Fibroblast of villous mesenchyme (primary cell): ENCODE measurements at regions not wholly inside any gene's neighbourhood (a gene's known extent, or its start where the extent isn't known, plus 50 kb on each side); places are given as distances from the start of the nearest gene placed in this dataset.
"Not testable (repeated sequence)": the region's sequence is repeated elsewhere in the genome, so short reads cannot be mapped to it uniquely, and the experiment has no call there.

Experiments
- DNase-seq: peaks from one replicate; pipeline ENCODE4 v3.0.0-alpha.2; 2010; ENCODE audit warnings: low read depth
- H3K4me3 ChIP-seq: 2 replicates; pipeline ENCODE4 v1.5.1; 2011; ENCODE audit warnings: low read depth, mild to moderate bottlenecking, low read length
- TF ChIP-seq, protein P1 (sequence below): IDR thresholded peaks from 2 replicates; pipeline ENCODE4 v1.5.1; 2012; ENCODE audit warnings: low read depth, mild to moderate bottlenecking, low read length; ENCODE audit not compliant: insufficient read depth

DNA sequence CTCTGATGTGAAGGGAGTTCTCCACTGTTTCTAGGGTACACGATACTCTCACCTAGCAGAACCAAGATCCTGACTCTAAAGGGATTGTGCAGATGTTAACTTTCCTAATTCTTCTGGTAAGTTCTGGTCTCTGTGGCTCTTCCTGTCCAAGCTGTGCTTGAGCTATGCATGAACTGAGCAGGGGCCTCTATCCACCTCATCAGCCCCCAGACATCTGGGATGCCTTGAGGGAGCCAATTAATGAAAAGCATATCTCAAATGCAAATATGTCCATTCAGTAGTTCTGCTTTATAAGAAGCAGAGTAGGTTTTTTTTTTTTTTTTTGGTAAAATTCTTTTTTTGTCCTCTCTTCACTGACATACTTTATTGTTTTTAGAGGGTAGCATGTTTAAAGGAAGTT, 89.6 kb downstream of the POLR2M start:
- no peak for DNase-seq
- TF ChIP-seq, protein P1, sequence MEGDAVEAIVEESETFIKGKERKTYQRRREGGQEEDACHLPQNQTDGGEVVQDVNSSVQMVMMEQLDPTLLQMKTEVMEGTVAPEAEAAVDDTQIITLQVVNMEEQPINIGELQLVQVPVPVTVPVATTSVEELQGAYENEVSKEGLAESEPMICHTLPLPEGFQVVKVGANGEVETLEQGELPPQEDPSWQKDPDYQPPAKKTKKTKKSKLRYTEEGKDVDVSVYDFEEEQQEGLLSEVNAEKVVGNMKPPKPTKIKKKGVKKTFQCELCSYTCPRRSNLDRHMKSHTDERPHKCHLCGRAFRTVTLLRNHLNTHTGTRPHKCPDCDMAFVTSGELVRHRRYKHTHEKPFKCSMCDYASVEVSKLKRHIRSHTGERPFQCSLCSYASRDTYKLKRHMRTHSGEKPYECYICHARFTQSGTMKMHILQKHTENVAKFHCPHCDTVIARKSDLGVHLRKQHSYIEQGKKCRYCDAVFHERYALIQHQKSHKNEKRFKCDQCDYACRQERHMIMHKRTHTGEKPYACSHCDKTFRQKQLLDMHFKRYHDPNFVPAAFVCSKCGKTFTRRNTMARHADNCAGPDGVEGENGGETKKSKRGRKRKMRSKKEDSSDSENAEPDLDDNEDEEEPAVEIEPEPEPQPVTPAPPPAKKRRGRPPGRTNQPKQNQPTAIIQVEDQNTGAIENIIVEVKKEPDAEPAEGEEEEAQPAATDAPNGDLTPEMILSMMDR, result no peak
- H3K4me3 ChIP-seq, result no peak overlapping the region

DNA sequence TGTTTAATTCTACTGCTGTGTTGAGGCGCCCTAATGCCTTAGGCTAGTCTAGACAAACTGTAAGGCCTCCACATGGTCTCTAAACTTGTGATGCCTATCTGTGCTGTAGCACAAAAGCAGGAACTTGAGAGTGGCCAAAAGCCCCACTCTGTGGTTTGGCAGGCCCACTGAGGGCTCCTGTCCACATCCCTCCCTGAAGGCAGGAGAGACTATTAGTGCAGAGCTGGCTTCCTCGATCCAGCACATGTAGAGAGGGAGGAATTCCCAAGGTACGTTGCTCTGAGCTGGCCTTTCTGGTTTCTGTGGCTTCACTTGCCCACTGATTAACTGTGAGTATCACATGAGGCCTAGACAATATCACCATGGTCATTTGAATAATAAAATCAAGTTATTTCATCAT, 90.6 kb downstream of the POLR2M start:
- TF ChIP-seq, protein P1, result no peak
- no peak overlapping the region for H3K4me3 ChIP-seq
- no peak for DNase-seq

DNA sequence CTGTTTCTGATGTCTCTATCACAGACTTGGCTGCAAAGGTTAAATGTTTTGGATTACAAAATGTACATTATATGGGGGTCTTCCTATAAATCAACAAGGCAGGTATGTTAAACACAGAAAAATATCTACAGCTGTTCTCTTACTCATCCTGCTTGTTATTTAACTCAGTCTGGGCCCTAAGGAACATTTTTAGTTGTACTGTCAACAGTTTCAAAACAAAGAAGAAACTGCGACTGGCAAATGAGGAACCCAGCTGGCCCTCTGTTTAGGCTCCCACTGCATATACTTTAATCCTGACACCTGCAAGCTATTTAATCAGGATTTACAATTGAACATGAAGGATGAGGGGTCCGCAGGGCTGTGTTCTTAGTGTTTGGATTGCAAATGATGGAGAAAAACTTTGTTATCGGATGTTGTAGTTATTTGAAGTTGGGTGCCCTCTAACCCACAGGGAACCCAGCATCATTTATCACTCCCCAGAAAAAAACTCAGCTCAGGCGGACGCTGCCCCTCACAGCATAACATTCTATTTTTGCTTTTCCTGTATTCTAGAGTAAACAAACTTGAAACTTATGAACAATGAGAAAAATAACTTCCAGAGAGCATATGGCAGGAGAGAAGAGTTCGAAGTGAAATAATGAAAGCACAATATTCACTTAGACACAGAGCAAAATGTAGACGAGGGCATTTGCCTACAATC, 91.2 kb downstream of the POLR2M start:
- no peak overlapping the region for H3K4me3 ChIP-seq
- DNase-seq, result peak; percentile 34
- TF ChIP-seq, protein P1, result no peak

DNA sequence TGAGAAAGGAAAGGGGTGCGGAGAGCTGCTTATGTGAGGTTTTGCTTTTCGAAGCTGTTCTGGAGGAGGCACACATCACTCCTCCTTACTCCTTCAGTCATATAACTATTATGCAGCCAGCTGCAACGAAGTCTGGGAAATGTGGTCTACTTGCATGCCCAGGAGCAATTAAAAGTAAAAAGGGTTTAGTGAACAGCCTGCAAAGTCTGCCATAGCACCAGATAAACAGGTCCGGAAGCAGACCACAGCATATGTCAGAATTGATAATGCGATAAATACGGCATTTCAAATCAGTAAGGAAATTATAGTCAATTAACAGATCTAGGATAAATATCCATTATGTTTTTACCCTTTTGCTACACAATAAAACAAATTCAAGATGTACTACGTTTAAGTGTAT, 99.5 kb downstream of the POLR2M start:
- TF ChIP-seq, protein P1, result no peak
- no peak for DNase-seq
- H3K4me3 ChIP-seq, result no peak overlapping the region

DNA sequence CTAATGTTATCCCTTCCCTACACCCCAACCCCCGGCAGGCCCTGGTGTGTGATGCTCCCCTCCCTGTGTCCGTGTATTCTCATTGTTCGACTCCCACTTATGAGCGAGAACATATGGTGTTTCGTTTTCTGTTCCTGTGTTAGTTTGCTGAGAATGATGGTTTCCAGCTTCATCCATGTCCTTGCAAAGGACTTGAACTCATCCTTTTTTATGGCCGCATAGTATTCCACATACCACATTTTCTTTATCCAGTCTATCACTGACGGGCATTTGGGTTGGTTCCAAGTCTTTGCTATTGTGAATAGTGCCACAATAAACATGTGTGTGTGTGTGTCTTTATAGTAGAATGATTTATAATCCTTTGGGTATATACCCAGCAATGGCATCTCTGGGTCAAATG, 102.8 kb downstream of the POLR2M start:
- not testable (repeated sequence) for H3K4me3 ChIP-seq, DNase-seq

DNA sequence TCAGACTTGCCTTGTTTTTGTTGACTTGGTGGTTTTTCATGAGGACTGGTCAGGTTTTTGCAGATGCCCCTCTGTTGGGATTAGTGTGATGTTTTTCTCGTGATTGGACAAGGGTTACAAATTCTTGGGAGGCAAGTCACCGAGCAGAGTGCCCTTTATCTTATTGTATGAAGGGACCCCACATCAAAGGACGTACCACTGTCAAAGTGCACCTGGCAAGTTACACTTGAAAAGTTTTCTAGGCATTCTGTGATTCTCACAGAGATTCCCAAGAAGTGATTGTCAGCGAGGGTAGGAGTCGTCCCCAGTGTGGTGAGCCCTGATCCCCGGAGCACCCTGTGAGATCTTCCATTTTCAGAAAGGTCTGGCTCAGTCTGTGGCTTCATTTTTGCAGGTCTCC, 110.1 kb downstream of the POLR2M start:
- TF ChIP-seq, protein P1, result no peak
- no peak overlapping the region for H3K4me3 ChIP-seq
- DNase-seq, result no peak

DNA sequence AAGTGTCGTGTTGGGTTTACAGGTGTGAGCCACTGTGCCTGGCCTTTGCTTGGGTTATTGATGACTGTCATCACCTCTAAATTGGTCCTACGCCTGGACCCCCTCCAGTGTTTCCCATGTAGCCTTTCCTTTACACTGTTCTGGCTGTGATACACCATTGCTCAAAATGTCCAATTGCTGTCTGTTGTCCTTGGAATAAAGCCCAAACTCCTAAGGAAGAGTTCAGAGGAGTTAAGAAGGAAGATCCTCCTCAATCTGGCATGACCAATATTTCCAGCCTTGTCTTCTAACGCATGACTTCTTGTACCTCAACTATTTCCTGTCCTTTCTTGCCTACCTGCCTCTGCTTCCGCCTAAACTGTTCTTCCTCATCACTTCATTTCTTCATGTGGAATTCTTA, 113.1 kb downstream of the POLR2M start:
- H3K4me3 ChIP-seq, result no peak overlapping the region
- TF ChIP-seq, protein P1, result no peak
- DNase-seq, result no peak
